GM18511 (cell line): ENCODE measurements at regions not wholly inside any gene's neighbourhood (a gene's known extent, or its start where the extent isn't known, plus 50 kb on each side); places are given as distances from the start of the nearest gene placed in this dataset.
"Not testable (repeated sequence)": the region's sequence is repeated elsewhere in the genome, so short reads cannot be mapped to it uniquely, and the experiment has no call there.

Experiments
- ATAC-seq: cut with Tn5 transposase; IDR thresholded peaks from one replicate; pipeline ENCODE4 v1.9.1; 2021; ENCODE audit warnings: mild to moderate bottlenecking, moderate library complexity; ENCODE audit not compliant: unreplicated experiment

GRCh38 chr5:44565360-44565759 is 176.1 kb upstream of the FGF10 start:
- no peak for ATAC-seq

DNA sequence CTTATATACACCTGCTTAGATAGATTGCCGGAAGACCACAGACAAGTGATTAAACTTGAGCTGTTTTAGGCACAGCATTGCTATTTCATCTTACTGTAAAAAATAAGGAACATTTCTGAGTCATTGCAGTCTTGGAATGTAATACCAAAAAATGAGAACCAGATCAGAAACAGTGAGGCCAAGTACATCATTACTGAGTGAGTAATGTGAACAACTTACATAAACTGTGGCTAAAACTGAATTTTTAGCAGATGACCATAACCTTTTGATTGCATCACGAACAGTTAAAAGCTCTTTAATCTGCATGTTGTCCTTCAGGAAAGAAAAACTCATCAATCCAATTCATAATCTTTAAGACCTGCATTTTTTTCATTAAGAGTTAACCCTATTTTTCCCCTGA is 157.1 kb upstream of the FGF10 start:
- no peak for ATAC-seq

DNA sequence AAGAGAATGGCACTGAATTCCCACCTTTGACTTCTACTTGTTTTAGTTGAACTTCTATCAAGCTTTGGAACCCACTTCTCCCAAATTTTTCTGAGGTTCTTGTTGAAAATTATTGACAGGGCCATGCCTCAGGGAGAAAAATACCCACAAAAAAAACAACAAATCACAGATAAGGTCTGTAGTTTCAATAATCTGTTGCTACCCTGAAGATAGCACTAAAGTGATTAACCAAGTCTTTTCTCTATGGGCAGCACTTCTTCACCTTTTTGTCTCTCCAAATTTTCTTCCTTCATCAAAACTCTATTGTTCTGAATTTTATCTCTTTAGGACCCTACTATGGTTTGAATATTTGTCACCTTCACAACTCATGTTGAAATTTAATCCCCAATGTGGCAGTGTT is 154.3 kb upstream of the FGF10 start:
- no peak for ATAC-seq

DNA sequence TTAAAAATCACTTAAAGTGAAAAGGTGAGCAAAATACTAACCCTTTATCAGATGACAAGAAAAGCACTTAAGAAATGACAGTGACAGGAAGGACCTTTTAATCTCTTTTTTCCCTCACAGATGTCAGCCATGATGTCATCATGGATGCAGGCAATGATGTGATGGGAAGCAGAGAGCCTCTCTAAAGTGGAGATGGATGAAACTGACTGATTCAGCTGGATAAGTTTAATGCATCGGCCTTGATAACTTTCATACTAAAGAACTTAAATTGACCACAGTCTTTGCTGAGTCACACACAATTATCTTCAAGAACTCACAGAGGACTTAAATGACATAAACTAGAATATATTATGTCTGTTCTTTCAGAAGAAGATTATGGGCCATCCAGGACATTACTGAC is 153.2 kb upstream of the FGF10 start:
- no peak for ATAC-seq

DNA sequence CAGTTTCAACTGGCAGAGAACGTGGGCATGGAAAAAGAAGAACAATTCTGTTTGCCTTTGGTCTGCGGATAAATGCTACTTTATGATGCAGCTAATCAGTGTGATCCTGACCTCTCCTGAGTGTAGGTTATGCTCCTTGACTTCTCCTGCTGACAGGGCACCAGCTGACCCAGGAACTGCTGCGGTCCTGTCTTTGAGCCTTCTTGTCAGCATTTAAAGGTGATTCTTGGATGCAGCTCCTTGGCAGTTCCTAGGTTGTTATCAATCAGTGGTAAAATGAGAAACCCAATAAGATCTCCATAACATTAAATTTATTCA is 150.3 kb upstream of the FGF10 start:
- ATAC-seq: no peak

GRCh38 chr5:44538797-44539601 is 149.8 kb upstream of the FGF10 start:
- no peak for ATAC-seq

DNA sequence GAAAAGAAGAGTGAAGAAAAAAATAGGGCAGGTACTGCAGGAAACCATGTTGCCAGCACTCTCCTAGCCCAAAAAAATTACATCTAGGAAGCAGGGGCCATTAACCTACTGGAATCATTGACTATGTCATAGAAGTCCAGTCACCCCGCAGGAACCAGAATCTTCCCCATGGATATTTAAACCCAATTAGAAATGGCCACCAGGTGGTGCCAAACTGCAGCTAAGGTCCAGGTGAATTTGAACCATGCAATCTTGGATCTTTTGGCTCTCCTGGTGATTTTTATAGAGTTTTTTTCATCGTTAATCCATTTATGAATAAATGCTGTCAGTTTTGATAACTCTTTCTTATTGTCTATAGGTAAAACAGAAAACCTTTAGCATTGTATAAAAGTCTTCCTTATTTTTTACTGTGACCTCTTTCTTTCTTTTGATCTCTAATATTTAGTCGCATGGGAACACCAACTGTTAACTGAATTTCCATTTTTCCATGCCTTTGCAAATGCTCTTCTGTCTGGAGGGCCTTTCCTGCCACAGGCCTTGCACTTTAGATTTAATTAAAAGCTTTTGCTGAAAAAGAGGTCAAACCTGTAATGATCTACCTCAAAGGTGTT is 147.5 kb upstream of the FGF10 start:
- no peak for ATAC-seq

DNA sequence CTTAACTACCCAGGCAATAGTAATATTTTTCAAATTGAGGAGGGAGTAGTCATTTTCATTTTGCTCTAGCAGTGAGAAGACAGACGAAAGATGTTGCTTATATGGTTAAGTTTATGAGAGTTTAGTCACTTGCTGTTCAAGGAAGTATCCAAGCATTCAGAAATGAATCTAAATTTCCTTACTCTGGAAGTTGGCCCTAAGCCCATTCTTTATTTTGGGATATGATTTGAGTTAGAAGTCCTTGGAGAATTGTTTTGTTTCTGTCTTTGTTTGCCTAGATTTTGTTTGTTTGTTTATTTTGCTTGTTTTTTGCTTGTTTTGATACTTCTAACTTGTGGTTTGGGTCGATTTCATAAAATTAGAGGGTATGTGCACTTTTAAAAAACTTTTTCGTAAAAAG is 146.4 kb upstream of the FGF10 start:
- ATAC-seq: no peak

DNA sequence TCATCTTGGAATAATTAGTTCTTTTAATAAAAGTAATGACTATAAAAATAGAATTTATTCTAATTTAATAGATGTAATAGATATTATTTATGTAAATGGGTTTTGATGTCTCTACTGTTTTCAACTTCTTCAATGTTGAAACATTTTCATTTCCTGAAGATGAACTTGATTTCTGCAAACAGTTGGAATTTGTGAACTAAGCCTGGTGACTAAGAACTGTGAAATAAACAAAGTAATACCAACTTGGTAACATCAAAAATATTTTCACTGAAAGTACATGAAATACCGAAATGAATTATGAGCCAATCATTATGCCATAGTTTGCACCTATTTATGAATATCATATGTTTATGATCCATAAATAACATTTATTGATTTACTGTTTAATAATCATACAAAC is 143.8 kb upstream of the FGF10 start:
- no peak for ATAC-seq

- not testable (repeated sequence) for ATAC-seq
These were observed 142.5 kb upstream of the FGF10 start for GRCh38 chr5:44531756-44532155.

DNA sequence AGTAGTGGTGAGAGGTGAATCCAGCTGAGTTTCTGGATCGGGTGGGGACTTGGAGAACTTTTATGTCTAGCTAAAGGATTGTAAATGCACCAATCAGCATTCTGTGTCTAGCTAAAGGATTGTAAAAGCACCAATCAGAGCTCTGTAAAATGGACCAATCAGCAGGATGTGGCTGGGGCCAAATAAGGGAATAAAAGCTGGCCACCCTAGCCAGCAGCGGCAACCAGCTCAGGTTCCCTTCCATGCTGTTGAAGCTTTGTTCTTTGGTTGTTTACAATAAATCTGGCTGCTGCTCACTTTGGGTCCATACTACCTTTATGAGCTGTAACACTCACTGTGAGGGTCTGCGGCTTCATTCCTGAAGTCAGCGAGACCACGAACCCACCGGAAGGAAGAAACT is 141.6 kb upstream of the FGF10 start:
- not testable (repeated sequence) for ATAC-seq

DNA sequence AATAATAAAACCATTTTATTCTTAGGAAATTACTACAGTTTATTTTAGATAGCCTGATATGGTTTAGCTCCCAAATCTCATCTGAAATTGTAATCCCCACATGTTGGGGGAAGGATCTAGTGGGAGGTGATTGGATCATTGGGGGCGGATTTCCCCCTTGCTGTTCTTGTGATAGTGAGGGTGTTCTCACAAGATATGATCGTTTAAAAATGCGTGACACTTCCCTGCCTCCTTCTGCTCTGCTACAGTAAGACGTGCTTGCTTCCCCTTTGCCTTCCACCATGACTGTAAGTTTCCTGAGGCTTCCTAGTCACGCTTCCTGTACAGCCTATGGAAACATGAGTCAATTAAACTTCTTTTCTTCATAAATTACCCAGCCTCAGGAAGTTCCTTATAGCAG is 122.4 kb upstream of the FGF10 start:
- ATAC-seq: no peak

DNA sequence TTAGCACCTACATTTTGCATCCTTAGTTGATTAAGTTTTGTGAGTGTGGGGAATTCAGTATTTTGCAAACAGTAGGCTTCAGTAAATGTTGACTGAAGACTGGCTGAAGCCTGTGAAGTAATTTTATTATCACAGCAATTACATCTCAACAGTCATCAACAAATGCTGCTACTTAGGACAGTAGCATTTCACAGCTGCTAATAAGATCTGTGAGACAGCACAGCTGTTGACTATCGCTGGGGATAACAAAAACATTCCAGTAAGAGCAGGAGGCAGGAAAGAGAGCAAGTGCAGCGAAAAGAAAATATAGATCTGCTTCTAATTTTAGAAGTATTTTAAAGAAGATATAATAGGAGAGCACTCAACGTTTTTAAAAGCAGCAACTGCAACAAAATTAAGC is 117.3 kb upstream of the FGF10 start:
- no peak for ATAC-seq

DNA sequence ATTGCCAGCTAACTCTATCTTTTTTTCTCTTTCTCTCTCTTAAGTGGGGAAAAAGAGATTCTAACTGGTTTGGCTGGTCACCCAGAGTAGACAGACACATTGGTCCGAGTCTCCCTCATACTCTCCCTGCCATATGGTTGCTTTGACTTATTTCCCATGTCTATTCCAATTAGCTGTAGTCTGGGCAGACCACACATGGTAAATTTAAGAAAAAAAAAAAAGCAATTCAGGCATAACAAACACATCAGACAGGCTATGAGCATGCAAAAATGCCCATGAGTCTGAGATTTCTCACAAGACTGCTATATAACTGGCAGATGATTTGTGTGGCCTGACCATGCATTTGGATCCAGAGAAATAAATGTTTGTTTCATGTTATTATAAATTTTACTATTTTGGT is 110.2 kb upstream of the FGF10 start:
- no peak for ATAC-seq

- ATAC-seq: no peak
These were observed 108.4 kb upstream of the FGF10 start for GRCh38 chr5:44497606-44498005.

DNA sequence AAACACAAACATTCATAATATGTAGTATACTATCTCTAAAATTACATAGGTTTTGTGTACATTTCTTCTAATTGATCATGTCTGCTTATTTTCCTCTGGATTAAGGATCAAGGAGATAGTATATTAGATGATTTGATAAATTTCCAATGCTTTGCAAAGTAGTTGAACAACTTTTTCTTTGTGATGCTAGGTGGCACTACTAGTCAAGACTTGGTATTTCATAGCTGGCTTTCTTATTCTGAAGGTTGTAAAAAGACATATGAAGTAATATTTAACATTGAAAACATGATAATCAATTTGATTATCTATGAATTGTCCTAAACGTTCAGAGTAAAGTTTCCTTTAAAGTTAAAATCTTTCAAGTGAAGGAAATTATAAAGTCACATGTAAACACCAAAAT is 106.1 kb upstream of the FGF10 start:
- ATAC-seq: no peak

DNA sequence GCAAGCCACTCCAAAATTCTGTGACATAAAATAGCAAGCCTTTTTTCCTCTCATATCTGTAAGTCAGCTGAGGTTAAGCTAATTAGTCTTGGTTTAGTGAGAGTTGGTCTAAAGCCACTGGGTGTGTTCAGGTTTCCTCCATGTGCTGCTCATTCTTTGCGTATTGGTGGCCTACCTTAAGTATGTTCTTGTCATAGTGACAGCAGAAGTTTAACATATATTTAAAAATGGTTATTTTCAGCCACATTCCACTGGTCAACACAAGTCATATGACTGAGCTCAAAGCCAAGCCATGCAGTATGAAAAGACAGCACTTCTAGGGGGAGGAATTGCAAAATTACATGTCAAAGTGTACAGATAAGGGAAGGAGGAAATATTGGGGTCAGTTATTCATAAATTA is 100.5 kb upstream of the FGF10 start:
- ATAC-seq: no peak

DNA sequence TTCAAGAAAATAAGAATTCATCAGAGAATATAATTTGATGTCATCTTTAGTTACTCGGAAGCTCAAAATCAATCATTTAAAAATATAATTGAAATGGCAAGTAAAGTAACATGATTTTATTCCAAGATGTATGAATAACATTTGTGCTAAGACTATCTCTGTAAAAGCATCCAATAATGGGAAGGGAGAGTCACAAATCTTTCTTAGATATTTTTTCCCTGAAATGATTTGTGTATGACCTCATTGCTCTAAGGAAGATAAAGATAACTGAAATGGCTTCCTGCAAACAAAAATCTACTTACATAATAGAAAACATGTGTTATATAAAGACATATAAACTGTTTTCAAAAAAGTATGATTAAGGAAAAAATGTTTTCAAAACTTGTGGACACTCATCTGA is 97.4 kb upstream of the FGF10 start:
- ATAC-seq: no peak

- ATAC-seq: no peak
These were observed 64.8 kb upstream of the FGF10 start for GRCh38 chr5:44454002-44454401.

GRCh38 chr5:44446399-44446798 is 57.2 kb upstream of the FGF10 start:
- no peak for ATAC-seq

DNA sequence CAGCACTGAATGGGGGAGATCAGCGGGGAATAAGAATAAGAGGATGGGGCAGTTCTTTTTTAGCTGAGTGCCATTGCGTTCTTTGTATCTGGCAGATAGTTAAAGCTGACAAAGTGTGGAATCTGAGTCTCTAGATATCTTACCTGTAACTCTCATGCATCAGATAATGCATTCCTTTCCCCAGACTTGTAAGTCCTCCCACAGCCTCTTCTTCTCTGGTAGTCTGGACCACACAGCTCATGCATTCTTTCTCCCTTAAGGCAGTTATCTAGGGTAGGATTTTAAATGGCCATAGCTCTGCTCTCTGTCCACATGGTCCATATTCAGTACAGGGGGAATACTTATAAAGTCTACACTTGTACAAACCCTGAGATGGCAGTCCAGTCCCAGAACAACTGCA is 54.0 kb upstream of the FGF10 start:
- no peak for ATAC-seq

DNA sequence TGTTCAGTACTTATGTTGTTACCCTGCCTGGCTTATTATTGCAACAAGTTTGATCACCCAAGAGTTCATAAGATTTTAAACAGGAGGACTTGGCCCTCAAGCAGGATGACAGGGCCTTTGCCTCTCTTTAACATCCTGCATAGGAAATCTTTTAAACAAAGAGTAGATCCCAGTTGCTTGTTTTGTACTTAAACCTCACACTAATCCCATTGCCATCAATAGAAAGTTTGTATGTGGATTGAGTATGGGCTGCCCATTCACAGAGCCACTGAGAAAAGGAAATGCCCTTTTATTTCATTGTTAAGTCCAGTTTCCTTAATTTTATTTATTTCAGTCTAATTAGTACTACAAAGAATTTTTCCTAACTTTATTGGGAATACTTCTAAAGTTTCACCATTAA is 52.2 kb upstream of the FGF10 start:
- ATAC-seq: no peak

DNA sequence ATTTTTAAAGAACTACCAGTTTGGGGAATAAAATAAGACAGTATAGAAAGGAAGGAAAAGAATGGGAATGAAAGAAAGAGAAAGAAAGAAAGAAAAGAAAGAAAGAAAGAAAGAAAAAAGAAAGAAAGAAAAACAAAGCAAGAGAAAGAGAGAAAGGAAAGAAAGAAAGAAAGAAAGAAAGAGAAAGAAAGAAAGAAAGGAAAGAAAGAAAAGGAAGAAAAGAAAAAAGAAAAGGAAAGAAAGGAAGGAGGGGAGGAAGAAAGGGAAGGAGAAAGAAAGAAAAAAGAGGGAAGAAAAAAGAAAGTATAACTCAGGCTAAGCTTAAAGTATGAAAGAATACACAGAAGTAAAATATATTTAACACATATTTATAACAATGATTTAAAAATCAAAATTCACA is 51.0 kb upstream of the FGF10 start:
- no peak for ATAC-seq
